ENCODE measurements at regions not wholly inside any gene's neighbourhood (a gene's known extent, or its start where the extent isn't known, plus 50 kb on each side); places are given as distances from the start of the nearest gene placed in this dataset.

- H3K4me1 ChIP-seq (ENCODE audit: control insufficient read depth in 1 of 2, insufficient read depth in 2 of 2, low read length in 2 of 2), result no peaks in the 10 kb centered on the region
- H3K79me1 ChIP-seq (ENCODE audit: low read length), result no peaks in the 10 kb centered on the region
- H2AFZ ChIP-seq (ENCODE audit: insufficient read depth, low read length, poor library complexity), result no peak overlapping the region
- no peak overlapping the region for H4K12ac ChIP-seq (ENCODE audit: low read depth, low read length)
- H2BK5ac ChIP-seq (ENCODE audit: low read depth, low read length, poor library complexity), result no peak overlapping the region
- H4K91ac ChIP-seq (ENCODE audit: low read depth, low read length), result no peak overlapping the region
- H3K14ac ChIP-seq (ENCODE audit: low read length), result no peak overlapping the region
- H3K36me3 ChIP-seq (ENCODE audit: control insufficient read depth in 1 of 2, insufficient read depth in 2 of 2, low read length in 2 of 2), result no peaks in the 10 kb centered on the region
- peak overlapping the region; percentile 8 for H2BK12ac ChIP-seq (ENCODE audit: low read length)
- H3K23ac ChIP-seq (ENCODE audit: low read length), result no peak overlapping the region
- H3K4me3 ChIP-seq (ENCODE audit: low read depth, low read length), result no peak overlapping the region
- H3K9ac ChIP-seq (ENCODE audit: low read length), result no peak overlapping the region
- no peak overlapping the region for H2AK5ac ChIP-seq (ENCODE audit: low read length)
- H3K79me2 ChIP-seq (ENCODE audit: control insufficient read depth, insufficient read depth, low read length, poor library complexity), result no peaks in the 10 kb centered on the region
- H3K9me3 ChIP-seq (ENCODE audit: insufficient read depth, low read depth, low read length), result no peaks in the 10 kb centered on the region
- no peak overlapping the region for H3K4ac ChIP-seq (ENCODE audit: low read depth, low read length)
- no peak overlapping the region for H3K4me2 ChIP-seq (ENCODE audit: low read length)
- H3K27me3 ChIP-seq (ENCODE audit: insufficient read depth, low read length), result no peaks in the 10 kb centered on the region
- H3K18ac ChIP-seq (ENCODE audit: low read length), result no peak overlapping the region
- WGBS (ENCODE audit: extremely low coverage, insufficient coverage, insufficient read length), result no CpG with 5 or more reads among the region's 24 CpGs
- H3K27ac ChIP-seq (ENCODE audit: low read depth, low read length), result no peak overlapping the region
- no peak overlapping the region for H2BK120ac ChIP-seq (ENCODE audit: insufficient read depth, low read length, poor library complexity)
- no peak for DNase-seq
- no peak overlapping the region for H4K8ac ChIP-seq (ENCODE audit: low read depth, low read length)
Observed at GRCh38 chr13:22744688-22745452, 435.9 kb upstream of the SGCG start.

GRCh38 chr13:22748866-22749577 is 431.8 kb upstream of the SGCG start:
- Histone ChIP-seq H2BK5ac (ENCODE audit: low read depth, low read length, poor library complexity) (no peak overlapping the region), H3K23ac (ENCODE audit: low read length) (no peak overlapping the region), H4K8ac (ENCODE audit: low read depth, low read length) (no peak overlapping the region), H4K12ac (ENCODE audit: low read depth, low read length) (no peak overlapping the region), H3K79me2 (ENCODE audit: control insufficient read depth, insufficient read depth, low read length, poor library complexity) (no peaks in the 10 kb centered on the region), H3K4me1 (ENCODE audit: control insufficient read depth in 1 of 2, insufficient read depth in 2 of 2, low read length in 2 of 2) (no peaks in the 10 kb centered on the region), H3K9me3 (ENCODE audit: insufficient read depth, low read depth, low read length) (peaks cover 3% of the 10 kb centered on the region), H4K91ac (ENCODE audit: low read depth, low read length) (no peak overlapping the region), H2AK5ac (ENCODE audit: low read length) (no peak overlapping the region), H3K4ac (ENCODE audit: low read depth, low read length) (no peak overlapping the region), H3K4me3 (ENCODE audit: low read depth, low read length) (no peak overlapping the region), H3K18ac (ENCODE audit: low read length) (no peak overlapping the region), H3K14ac (ENCODE audit: low read length) (no peak overlapping the region), H3K9ac (ENCODE audit: low read length) (no peak overlapping the region), H3K36me3 (ENCODE audit: control insufficient read depth in 1 of 2, insufficient read depth in 2 of 2, low read length in 2 of 2) (no peaks in the 10 kb centered on the region), H2AFZ (ENCODE audit: insufficient read depth, low read length, poor library complexity) (no peak overlapping the region), H3K4me2 (ENCODE audit: low read length) (no peak overlapping the region), H3K79me1 (ENCODE audit: low read length) (no peaks in the 10 kb centered on the region), H3K27ac (ENCODE audit: low read depth, low read length) (no peak overlapping the region), H2BK12ac (ENCODE audit: low read length) (no peak overlapping the region), H2BK120ac (ENCODE audit: insufficient read depth, low read length, poor library complexity) (no peak overlapping the region), H3K27me3 (ENCODE audit: insufficient read depth, low read length) (no peaks in the 10 kb centered on the region)
- WGBS (ENCODE audit: extremely low coverage, insufficient coverage, insufficient read length), result no CpG with 5 or more reads among the region's 5 CpGs
- DNase-seq, result peak in 1 of 2 donors; percentile 54

- Histone ChIP-seq H2BK5ac (ENCODE audit: low read depth, low read length, poor library complexity) (no peak overlapping the region), H3K27ac (ENCODE audit: low read depth, low read length) (no peak overlapping the region), H3K79me1 (ENCODE audit: low read length) (no peaks in the 10 kb centered on the region), H3K23ac (ENCODE audit: low read length) (no peak overlapping the region), H2AK5ac (ENCODE audit: low read length) (no peak overlapping the region), H3K9ac (ENCODE audit: low read length) (no peak overlapping the region), H3K18ac (ENCODE audit: low read length) (no peak overlapping the region), H3K4me2 (ENCODE audit: low read length) (no peak overlapping the region), H3K4me3 (ENCODE audit: low read depth, low read length) (no peak overlapping the region), H3K9me3 (ENCODE audit: insufficient read depth, low read depth, low read length) (peaks cover 3% of the 10 kb centered on the region), H4K8ac (ENCODE audit: low read depth, low read length) (no peak overlapping the region), H2BK12ac (ENCODE audit: low read length) (no peak overlapping the region), H2AFZ (ENCODE audit: insufficient read depth, low read length, poor library complexity) (no peak overlapping the region), H3K27me3 (ENCODE audit: insufficient read depth, low read length) (no peaks in the 10 kb centered on the region), H3K4ac (ENCODE audit: low read depth, low read length) (no peak overlapping the region), H3K36me3 (ENCODE audit: control insufficient read depth in 1 of 2, insufficient read depth in 2 of 2, low read length in 2 of 2) (no peaks in the 10 kb centered on the region), H4K12ac (ENCODE audit: low read depth, low read length) (no peak overlapping the region), H3K4me1 (ENCODE audit: control insufficient read depth in 1 of 2, insufficient read depth in 2 of 2, low read length in 2 of 2) (no peaks in the 10 kb centered on the region), H3K14ac (ENCODE audit: low read length) (no peak overlapping the region), H4K91ac (ENCODE audit: low read depth, low read length) (no peak overlapping the region), H3K79me2 (ENCODE audit: control insufficient read depth, insufficient read depth, low read length, poor library complexity) (no peaks in the 10 kb centered on the region), H2BK120ac (ENCODE audit: insufficient read depth, low read length, poor library complexity) (no peak overlapping the region)
- peak in 1 of 2 donors; percentile 32 for DNase-seq
- WGBS (ENCODE audit: extremely low coverage, insufficient coverage, insufficient read length), result no CpG with 5 or more reads among the region's 1 CpG
Observed at GRCh38 chr13:22749626-22750025, 431.2 kb upstream of the SGCG start.

- Histone ChIP-seq H3K4me3 (ENCODE audit: low read depth, low read length) (no peak overlapping the region), H3K27me3 (ENCODE audit: insufficient read depth, low read length) (no peaks in the 10 kb centered on the region), H3K79me1 (ENCODE audit: low read length) (no peaks in the 10 kb centered on the region), H2BK5ac (ENCODE audit: low read depth, low read length, poor library complexity) (no peak overlapping the region), H3K18ac (ENCODE audit: low read length) (no peak overlapping the region), H3K9ac (ENCODE audit: low read length) (no peak overlapping the region), H4K91ac (ENCODE audit: low read depth, low read length) (no peak overlapping the region), H2AFZ (ENCODE audit: insufficient read depth, low read length, poor library complexity) (no peak overlapping the region), H3K79me2 (ENCODE audit: control insufficient read depth, insufficient read depth, low read length, poor library complexity) (no peaks in the 10 kb centered on the region), H3K14ac (ENCODE audit: low read length) (no peak overlapping the region), H2BK120ac (ENCODE audit: insufficient read depth, low read length, poor library complexity) (no peak overlapping the region), H3K23ac (ENCODE audit: low read length) (no peak overlapping the region), H3K36me3 (ENCODE audit: control insufficient read depth in 1 of 2, insufficient read depth in 2 of 2, low read length in 2 of 2) (no peaks in the 10 kb centered on the region), H2AK5ac (ENCODE audit: low read length) (no peak overlapping the region), H2BK12ac (ENCODE audit: low read length) (no peak overlapping the region), H3K4me2 (ENCODE audit: low read length) (no peak overlapping the region), H3K9me3 (ENCODE audit: insufficient read depth, low read depth, low read length) (peaks cover 3% of the 10 kb centered on the region), H3K4ac (ENCODE audit: low read depth, low read length) (no peak overlapping the region), H3K4me1 (ENCODE audit: control insufficient read depth in 1 of 2, insufficient read depth in 2 of 2, low read length in 2 of 2) (no peaks in the 10 kb centered on the region), H4K8ac (ENCODE audit: low read depth, low read length) (no peak overlapping the region), H3K27ac (ENCODE audit: low read depth, low read length) (no peak overlapping the region), H4K12ac (ENCODE audit: low read depth, low read length) (no peak overlapping the region)
- DNase-seq, result peak in 1 of 2 donors; percentile 33
- WGBS (ENCODE audit: extremely low coverage, insufficient coverage, insufficient read length), result no CpG with 5 or more reads among the region's 3 CpGs
Observed at GRCh38 chr13:22757530-22758120, 423.2 kb upstream of the SGCG start.
